BE2C (cell line): ENCODE measurements at regions not wholly inside any gene's neighbourhood (a gene's known extent, or its start where the extent isn't known, plus 50 kb on each side); places are given as distances from the start of the nearest gene placed in this dataset.
A peak's percentile ranks its signal among the peaks of the same experiment; 100 is the strongest.

Experiments
- DNase-seq: peaks from one replicate; pipeline ENCODE4 v3.0.0-alpha.2; 2020
- H3K27me3 ChIP-seq: fragments of 250-450 bp; sonication (Bioruptor Pico); 2 replicates; pipeline ENCODE4 v1.5.1; 2020; ENCODE audit warnings: mild to moderate bottlenecking
- H3K36me3 ChIP-seq: fragments of 250-450 bp; sonication (Bioruptor Pico); 2 replicates; pipeline ENCODE4 v1.5.1; 2020; ENCODE audit warnings: mild to moderate bottlenecking
- H3K4me1 ChIP-seq: fragments of 250-450 bp; sonication (Bioruptor Pico); 2 replicates; pipeline ENCODE4 v1.5.1; 2020
- H3K4me3 ChIP-seq: 2 replicates; pipeline ENCODE4 v1.5.1; 2011; ENCODE audit warnings: low read depth, low read length
- H3K9me3 ChIP-seq: fragments of 250-450 bp; sonication (Bioruptor Pico); 2 replicates; pipeline ENCODE4 v1.5.1; 2020
- CTCF ChIP-seq: IDR thresholded peaks from 2 replicates; pipeline ENCODE4 v1.5.1; 2012; ENCODE audit warnings: mild to moderate bottlenecking, low read depth, low read length

DNA sequence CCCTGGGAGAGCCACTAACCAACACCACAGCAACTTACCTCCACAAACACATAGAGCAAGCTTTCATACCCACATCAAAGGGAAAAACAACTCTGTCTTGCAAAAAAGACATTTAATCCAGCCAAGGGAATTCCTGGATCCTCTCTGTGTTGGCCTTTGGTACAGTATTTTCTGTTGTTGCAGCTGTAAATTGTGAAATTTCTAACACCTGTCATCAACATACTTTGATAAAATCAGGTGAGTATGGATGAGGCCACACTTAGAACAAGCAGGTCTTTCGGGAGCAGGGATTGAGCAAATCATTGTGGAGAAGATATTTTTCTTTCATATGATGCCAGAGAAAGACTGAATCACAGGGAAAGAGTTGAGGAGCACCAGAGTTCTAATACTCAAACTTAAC is 89.3 kb downstream of the SPTSSA start:
- Histone ChIP-seq H3K9me3 (no peaks in the 10 kb centered on the region), H3K4me1 (no peaks in the 10 kb centered on the region), H3K4me3 (no peak overlapping the region), H3K36me3 (no peaks in the 10 kb centered on the region), H3K27me3 (no peaks in the 10 kb centered on the region)
- DNase-seq: no peak
- no peak for TF ChIP-seq CTCF

GRCh38 chr14:34369648-34370030 is 92.4 kb downstream of the SPTSSA start:
- H3K27me3 ChIP-seq: no peaks in the 10 kb centered on the region
- no peaks in the 10 kb centered on the region for H3K36me3 ChIP-seq
- DNase-seq: no peak
- no peak for TF ChIP-seq CTCF
- H3K4me3 ChIP-seq: no peak overlapping the region
- H3K9me3 ChIP-seq: no peaks in the 10 kb centered on the region
- no peaks in the 10 kb centered on the region for H3K4me1 ChIP-seq

DNA sequence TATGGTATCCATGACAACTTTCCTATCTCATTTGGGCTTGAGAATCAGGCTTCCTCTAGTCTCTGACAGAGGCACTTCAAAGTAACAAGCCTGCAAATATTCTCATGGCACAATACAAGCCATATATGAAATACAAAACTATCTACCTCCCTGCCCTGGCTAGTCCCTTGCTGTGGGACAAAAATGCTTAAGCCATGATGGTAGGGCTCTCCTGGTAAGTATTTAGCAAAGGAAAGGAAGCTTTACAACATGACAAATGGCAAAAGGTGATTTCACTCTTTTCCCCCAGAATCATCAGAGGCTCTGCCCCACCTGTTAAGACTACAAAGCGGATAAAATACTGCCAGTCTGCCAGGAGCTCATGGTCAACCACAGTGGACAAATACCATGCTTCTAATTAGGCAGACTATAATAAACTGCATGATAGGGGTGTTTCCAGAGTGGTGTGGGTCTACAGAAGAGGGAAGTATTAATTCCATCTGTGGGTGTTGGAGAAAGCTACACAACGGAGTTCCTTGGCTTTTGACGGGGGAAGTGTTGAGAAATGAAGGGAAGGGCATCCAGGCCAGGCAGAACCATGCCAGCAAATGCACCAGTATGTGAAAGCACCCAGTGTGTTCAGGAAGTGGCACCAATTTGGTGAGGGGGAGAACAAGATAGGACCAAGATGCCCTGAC is 92.9 kb downstream of the SPTSSA start:
- H3K4me1 ChIP-seq: no peaks in the 10 kb centered on the region
- no peak for DNase-seq
- no peak for TF ChIP-seq CTCF
- no peaks in the 10 kb centered on the region for H3K36me3 ChIP-seq
- H3K9me3 ChIP-seq: no peaks in the 10 kb centered on the region
- no peaks in the 10 kb centered on the region for H3K27me3 ChIP-seq
- no peak overlapping the region for H3K4me3 ChIP-seq

DNA sequence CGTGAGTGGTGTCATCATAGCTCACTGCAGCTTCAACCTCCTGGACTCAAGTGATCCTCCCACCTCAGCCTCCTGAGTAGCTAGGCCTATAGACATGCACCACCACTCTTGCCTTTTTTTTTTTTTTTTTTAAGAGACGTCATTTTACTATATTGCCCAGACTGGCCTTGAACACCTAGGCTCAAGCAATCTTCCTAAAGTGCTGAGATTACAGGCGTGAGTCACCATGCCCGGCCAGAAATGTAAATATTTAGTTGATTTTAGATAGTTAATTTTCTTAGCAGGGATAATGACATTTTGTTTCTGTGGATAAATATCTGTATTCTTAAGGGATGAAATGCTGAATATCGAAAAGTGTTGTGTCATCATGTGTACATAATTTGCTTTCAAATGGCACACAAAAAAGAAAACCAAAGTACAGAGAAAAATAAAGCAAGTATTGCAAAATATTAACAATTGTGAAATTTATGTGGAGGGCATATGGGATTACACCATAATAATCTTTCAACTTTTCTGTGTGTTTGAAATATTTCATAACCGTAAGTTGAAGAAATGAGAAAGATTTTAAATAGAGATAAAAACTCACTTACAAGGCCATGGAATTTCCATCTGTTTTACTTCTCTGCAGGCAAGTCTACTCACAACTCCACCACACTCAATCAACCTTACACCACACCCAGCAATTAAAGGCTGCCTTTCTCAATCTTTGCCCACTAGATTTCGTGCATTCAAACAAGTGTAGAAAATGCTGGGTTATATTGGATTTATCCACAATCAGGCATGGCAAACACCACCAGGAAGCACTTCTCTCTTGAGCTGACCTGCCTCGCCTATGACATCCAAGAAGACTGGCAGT is 93.7 kb downstream of the SPTSSA start:
- no peak overlapping the region for H3K4me3 ChIP-seq
- TF ChIP-seq CTCF: no peak
- no peaks in the 10 kb centered on the region for H3K27me3 ChIP-seq
- H3K36me3 ChIP-seq: no peaks in the 10 kb centered on the region
- no peaks in the 10 kb centered on the region for H3K9me3 ChIP-seq
- no peak for DNase-seq
- no peaks in the 10 kb centered on the region for H3K4me1 ChIP-seq

GRCh38 chr14:34365309-34365915 is 96.6 kb downstream of the SPTSSA start:
- TF ChIP-seq CTCF: peak; percentile 41
- no peaks in the 10 kb centered on the region for H3K9me3 ChIP-seq
- DNase-seq: no peak
- H3K36me3 ChIP-seq: no peaks in the 10 kb centered on the region
- no peaks in the 10 kb centered on the region for H3K27me3 ChIP-seq
- peaks cover 16% of the 10 kb centered on the region; the same call in 1 of the 2 replicates for H3K4me1 ChIP-seq
- H3K4me3 ChIP-seq: no peak overlapping the region
